ENCODE measurements at regions not wholly inside any gene's neighbourhood (a gene's known extent, or its start where the extent isn't known, plus 50 kb on each side); places are given as distances from the start of the nearest gene placed in this dataset.

GRCh38 chr12:98123021-98123461 is 392.3 kb upstream of the TMPO start (continued):
- TF ChIP-seq MTA3 (IDR thresholded peaks at IDR 0.05; ENCODE audit: borderline replicate concordance, low read length) = no peak
- no peak for TF ChIP-seq ATF2 (IDR thresholded peaks at IDR 0.05; ENCODE audit: low read length)
- no peak for TF ChIP-seq HDAC2 (IDR thresholded peaks at IDR 0.05)
- TF ChIP-seq NKRF (conservative IDR thresholded peaks at IDR 0.05) = no peak
- no peak for TF ChIP-seq E2F4 (IDR thresholded peaks at IDR 0.05; ENCODE audit: low read depth, low read length)
- no peak for TF ChIP-seq CEBPB (IDR thresholded peaks at IDR 0.05; ENCODE audit: borderline replicate concordance in 1 of 2, low read depth in 2 of 2, low read length in 2 of 2)
- TF ChIP-seq SUPT20H (IDR thresholded peaks at IDR 0.05; ENCODE audit: borderline replicate concordance, control insufficient read depth, low read depth, low read length) = no peak
- no peak for TF ChIP-seq NR2C2 (IDR thresholded peaks at IDR 0.05; ENCODE audit: borderline replicate concordance, control insufficient read depth, insufficient read length, low read depth)
- no peak for TF ChIP-seq JUNB (IDR thresholded peaks at IDR 0.05)
- no peak for TF ChIP-seq PRDM15 (CRISPR knock-in tag; IDR thresholded peaks at IDR 0.05)
- TF ChIP-seq BMI1 (IDR thresholded peaks at IDR 0.05; ENCODE audit: borderline replicate concordance) = no peak
- no peak for TF ChIP-seq ZNF622 (IDR thresholded peaks at IDR 0.05)
- TF ChIP-seq POU2F2 (IDR thresholded peaks at IDR 0.05; ENCODE audit: borderline replicate concordance, low read depth, low read length) = no peak
